Stomach smooth muscle (tissue), 2 donors: ENCODE measurements at regions not wholly inside any gene's neighbourhood (a gene's known extent, or its start where the extent isn't known, plus 50 kb on each side); places are given as distances from the start of the nearest gene placed in this dataset.
"Not testable (repeated sequence)": the region's sequence is repeated elsewhere in the genome, so short reads cannot be mapped to it uniquely, and the experiment has no call there.

Experiments used
- H3K27ac ChIP-seq: one replicate; pipeline ENCODE4 v1.7.0; 2013; ENCODE audit warnings: mild to moderate bottlenecking, low read length, inconsistent platforms
- H3K27me3 ChIP-seq, 2 donors: one replicate each; pipeline ENCODE4 v1.7.0; 2013; ENCODE audit warnings: low read length in 2 of 2; ENCODE audit not compliant: insufficient read depth in 2 of 2, control insufficient read depth in 1 of 2
- H3K36me3 ChIP-seq, 2 donors: one replicate each; pipeline ENCODE4 v1.7.0; 2013; ENCODE audit warnings: low read length in 2 of 2; ENCODE audit not compliant: control insufficient read depth in 2 of 2, insufficient read depth in 2 of 2
- H3K4me1 ChIP-seq: one replicate; pipeline ENCODE4 v1.7.0; 2013; ENCODE audit warnings: low read length; ENCODE audit not compliant: control insufficient read depth, insufficient read depth
- H3K4me3 ChIP-seq, 2 donors: one replicate each; pipeline ENCODE4 v1.7.0; 2013; ENCODE audit warnings: low read length in 2 of 2
- H3K9ac ChIP-seq, 2 donors: one replicate each; pipeline ENCODE4 v1.7.0; 2013; ENCODE audit warnings: low read length in 2 of 2, mild to moderate bottlenecking in 1 of 2
- H3K9me3 ChIP-seq, 2 donors: one replicate each; pipeline ENCODE4 v1.7.0; 2013; ENCODE audit warnings: low read length in 2 of 2; ENCODE audit not compliant: control insufficient read depth in 2 of 2
- donor health status: healthy.
- donor health status: Pancreatic carcinoma.

GRCh38 chr3:162718697-162719096 lies 1222.1 kb downstream of the OTOL1 start:
- no peaks in the 10 kb centered on the region for H3K4me1 ChIP-seq
- no peaks in the 10 kb centered on the region for H3K9me3 ChIP-seq
- H3K36me3 ChIP-seq = no peaks in the 10 kb centered on the region
- no peaks in the 10 kb centered on the region for H3K27me3 ChIP-seq
- H3K27ac ChIP-seq = no peak overlapping the region
- no peak overlapping the region for H3K9ac ChIP-seq
- H3K4me3 ChIP-seq = no peak overlapping the region

- Histone ChIP-seq H3K27ac (no peak overlapping the region), H3K4me3 (no peak overlapping the region), H3K9me3 (no peaks in the 10 kb centered on the region), H3K36me3 (no peaks in the 10 kb centered on the region), H3K9ac (no peak overlapping the region), H3K4me1 (no peaks in the 10 kb centered on the region), H3K27me3 (no peaks in the 10 kb centered on the region)
These were observed 1223.2 kb downstream of the OTOL1 start for GRCh38 chr3:162719684-162720341.

GRCh38 chr3:162721736-162722135 lies 1225.1 kb downstream of the OTOL1 start:
- no peak overlapping the region for H3K27ac ChIP-seq

GRCh38 chr3:162722337-162722736 lies 1225.7 kb downstream of the OTOL1 start:
- H3K9me3 ChIP-seq = no peaks in the 10 kb centered on the region
- no peak overlapping the region for H3K27ac ChIP-seq
- no peaks in the 10 kb centered on the region for H3K27me3 ChIP-seq
- H3K4me1 ChIP-seq = no peaks in the 10 kb centered on the region
- H3K4me3 ChIP-seq = no peak overlapping the region
- no peaks in the 10 kb centered on the region for H3K36me3 ChIP-seq
- H3K9ac ChIP-seq = no peak overlapping the region

More at GRCh38 chr3:162721736-162722135, 1225.1 kb downstream of the OTOL1 start:
- Histone ChIP-seq H3K36me3 (no peaks in the 10 kb centered on the region), H3K4me1 (no peaks in the 10 kb centered on the region), H3K27me3 (no peaks in the 10 kb centered on the region), H3K9me3 (no peaks in the 10 kb centered on the region), H3K4me3 (no peak overlapping the region), H3K9ac (no peak overlapping the region)

- not testable (repeated sequence) for H3K27ac ChIP-seq, H3K9ac ChIP-seq, H3K36me3 ChIP-seq, H3K27me3 ChIP-seq, H3K9me3 ChIP-seq, H3K4me1 ChIP-seq, H3K4me3 ChIP-seq
These were observed 1226.2 kb downstream of the OTOL1 start for GRCh38 chr3:162722796-162723195.

GRCh38 chr3:162729686-162730085 lies 1233.1 kb downstream of the OTOL1 start:
- no peak overlapping the region for H3K4me3 ChIP-seq
- H3K9ac ChIP-seq = no peak overlapping the region
- H3K36me3 ChIP-seq = no peaks in the 10 kb centered on the region
- no peaks in the 10 kb centered on the region for H3K27me3 ChIP-seq
- no peak overlapping the region for H3K27ac ChIP-seq
- H3K9me3 ChIP-seq = no peaks in the 10 kb centered on the region
- no peaks in the 10 kb centered on the region for H3K4me1 ChIP-seq

GRCh38 chr3:162731961-162732360 lies 1235.4 kb downstream of the OTOL1 start:
- H3K27me3 ChIP-seq, H3K27ac ChIP-seq, H3K9me3 ChIP-seq, H3K36me3 ChIP-seq, H3K9ac ChIP-seq, H3K4me3 ChIP-seq, H3K4me1 ChIP-seq: not testable (repeated sequence)

- no peaks in the 10 kb centered on the region for H3K27me3 ChIP-seq
- H3K9ac ChIP-seq = no peak overlapping the region
- no peak overlapping the region for H3K4me3 ChIP-seq
- H3K27ac ChIP-seq = no peak overlapping the region
- H3K9me3 ChIP-seq = no peaks in the 10 kb centered on the region
- H3K4me1 ChIP-seq = no peaks in the 10 kb centered on the region
- no peaks in the 10 kb centered on the region for H3K36me3 ChIP-seq
These were observed 1242.2 kb downstream of the OTOL1 start for GRCh38 chr3:162738784-162739183.

GRCh38 chr3:162740941-162741596 lies 1244.5 kb downstream of the OTOL1 start:
- H3K36me3 ChIP-seq = no peaks in the 10 kb centered on the region
- H3K9me3 ChIP-seq = no peaks in the 10 kb centered on the region
- H3K27me3 ChIP-seq = no peaks in the 10 kb centered on the region
- H3K4me3 ChIP-seq = no peak overlapping the region
- no peak overlapping the region for H3K27ac ChIP-seq
- H3K9ac ChIP-seq = no peak overlapping the region
- H3K4me1 ChIP-seq = no peaks in the 10 kb centered on the region

GRCh38 chr3:162742159-162742717 lies 1245.6 kb downstream of the OTOL1 start:
- Histone ChIP-seq H3K27ac (no peak overlapping the region), H3K9me3 (no peaks in the 10 kb centered on the region), H3K36me3 (no peaks in the 10 kb centered on the region), H3K4me3 (no peak overlapping the region), H3K4me1 (no peaks in the 10 kb centered on the region), H3K9ac (no peak overlapping the region), H3K27me3 (no peaks in the 10 kb centered on the region)

- Histone ChIP-seq H3K4me1 (no peaks in the 10 kb centered on the region), H3K4me3 (no peak overlapping the region), H3K36me3 (no peaks in the 10 kb centered on the region), H3K9me3 (no peaks in the 10 kb centered on the region), H3K27me3 (no peaks in the 10 kb centered on the region), H3K9ac (no peak overlapping the region), H3K27ac (no peak overlapping the region)
These were observed 1246.5 kb downstream of the OTOL1 start for GRCh38 chr3:162743091-162743490.
